ENCODE measurements at regions not wholly inside any gene's neighbourhood (a gene's known extent, or its start where the extent isn't known, plus 50 kb on each side); places are given as distances from the start of the nearest gene placed in this dataset.
"Not testable (repeated sequence)": the region's sequence is repeated elsewhere in the genome, so short reads cannot be mapped to it uniquely, and the experiment has no call there.

DNA sequence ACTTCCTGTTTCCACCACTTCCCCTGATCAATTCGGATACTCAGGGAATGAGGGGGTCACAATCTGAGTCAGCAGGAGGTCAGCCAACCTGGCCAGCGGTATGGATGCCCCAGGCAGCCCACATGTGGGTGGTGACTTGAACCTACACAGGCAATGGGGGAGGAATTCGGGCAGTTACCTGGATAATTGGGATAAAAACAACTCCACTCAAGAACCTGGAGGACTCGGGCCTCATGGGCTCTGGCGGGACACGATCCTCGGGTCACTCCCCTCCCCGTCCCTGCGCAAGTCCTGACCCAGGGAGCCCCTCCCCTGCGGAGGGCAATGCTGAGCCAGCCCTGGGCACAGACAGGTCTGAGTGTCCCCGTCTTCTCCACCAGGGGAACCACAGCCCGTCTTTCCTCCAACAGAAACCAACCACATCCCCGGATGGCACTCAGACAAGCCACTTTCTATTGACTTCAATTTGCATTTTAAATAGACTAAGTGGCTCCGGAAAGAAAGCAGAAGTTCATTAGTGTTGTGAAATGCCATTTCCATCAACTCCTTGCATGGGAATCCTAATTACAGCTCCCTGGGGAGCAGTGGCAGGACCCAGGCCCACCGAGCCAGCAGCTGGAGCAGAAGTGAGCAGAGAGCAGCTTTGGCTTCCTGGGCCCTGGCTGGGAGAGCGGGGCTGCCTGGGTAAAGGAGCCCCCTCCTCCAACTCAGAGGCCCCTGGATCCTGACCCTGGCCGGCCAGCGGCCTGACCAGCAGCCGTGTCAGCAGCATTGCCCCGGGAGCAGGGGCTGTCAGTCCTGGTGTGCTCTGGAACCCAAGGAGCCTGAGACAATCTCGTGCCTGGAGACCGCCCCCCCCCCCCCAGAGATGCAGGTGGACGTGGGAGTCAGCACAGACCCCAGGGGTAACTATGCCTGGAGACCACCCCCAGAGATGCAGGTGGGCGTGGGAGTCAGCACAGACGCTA lies 374.1 kb downstream of the ADGRD1 start:
- no peak overlapping the region for H2AFZ ChIP-seq (ENCODE audit: control insufficient read depth, low read length)
- H3K27ac ChIP-seq (ENCODE audit: control insufficient read depth, insufficient read depth, low read length), result no peak overlapping the region
- H3K4me1 ChIP-seq (ENCODE audit: control insufficient read depth, extremely low read depth, insufficient read depth, low read length), result no peaks in the 10 kb centered on the region
- dilution Hi-C loops (cut with MboI; ENCODE audit: extremely low pct_ligation_motif_present, low sequenced_read_pairs), result no loop called here
- H3K9ac ChIP-seq (ENCODE audit: control insufficient read depth, extremely low read depth, insufficient read depth, low read length), result no peak overlapping the region
- no peaks in the 10 kb centered on the region for H3K79me2 ChIP-seq (ENCODE audit: control insufficient read depth, insufficient read depth, low read length)
- no peaks in the 10 kb centered on the region for H3K27me3 ChIP-seq (ENCODE audit: control insufficient read depth, extremely low read depth, insufficient read depth, low read length)
- FAIRE-seq (no peak), DNase-seq (ENCODE audit: low read depth, low spot score) (no peak)
- TF ChIP-seq, protein P1, sequence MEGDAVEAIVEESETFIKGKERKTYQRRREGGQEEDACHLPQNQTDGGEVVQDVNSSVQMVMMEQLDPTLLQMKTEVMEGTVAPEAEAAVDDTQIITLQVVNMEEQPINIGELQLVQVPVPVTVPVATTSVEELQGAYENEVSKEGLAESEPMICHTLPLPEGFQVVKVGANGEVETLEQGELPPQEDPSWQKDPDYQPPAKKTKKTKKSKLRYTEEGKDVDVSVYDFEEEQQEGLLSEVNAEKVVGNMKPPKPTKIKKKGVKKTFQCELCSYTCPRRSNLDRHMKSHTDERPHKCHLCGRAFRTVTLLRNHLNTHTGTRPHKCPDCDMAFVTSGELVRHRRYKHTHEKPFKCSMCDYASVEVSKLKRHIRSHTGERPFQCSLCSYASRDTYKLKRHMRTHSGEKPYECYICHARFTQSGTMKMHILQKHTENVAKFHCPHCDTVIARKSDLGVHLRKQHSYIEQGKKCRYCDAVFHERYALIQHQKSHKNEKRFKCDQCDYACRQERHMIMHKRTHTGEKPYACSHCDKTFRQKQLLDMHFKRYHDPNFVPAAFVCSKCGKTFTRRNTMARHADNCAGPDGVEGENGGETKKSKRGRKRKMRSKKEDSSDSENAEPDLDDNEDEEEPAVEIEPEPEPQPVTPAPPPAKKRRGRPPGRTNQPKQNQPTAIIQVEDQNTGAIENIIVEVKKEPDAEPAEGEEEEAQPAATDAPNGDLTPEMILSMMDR (optimal IDR thresholded peaks at IDR 0.05 in 1 of 3, IDR thresholded peaks at IDR 0.05 in 1 of 3, conservative IDR thresholded peaks at IDR 0.05 in 1 of 3; ENCODE audit: extremely low read depth in 1 of 3, insufficient read depth in 2 of 3, low read length in 3 of 3), result no peak
- no peak for TF ChIP-seq EZH2 (IDR thresholded peaks at IDR 0.05; ENCODE audit: low read length)
- no peaks in the 10 kb centered on the region for H4K20me1 ChIP-seq (ENCODE audit: control insufficient read depth, extremely low read depth, insufficient read depth, low read length)
- no peak overlapping the region for H3K4me2 ChIP-seq (ENCODE audit: control insufficient read depth, extremely low read depth, insufficient read depth, low read depth, low read length)
- no peaks in the 10 kb centered on the region for H3K9me3 ChIP-seq (ENCODE audit: control insufficient read depth, low read depth, low read length)
- H3K9me1 ChIP-seq (ENCODE audit: control insufficient read depth, extremely low read depth, insufficient read depth, low read length), result no peaks in the 10 kb centered on the region
- no peak overlapping the region for H3K4me3 ChIP-seq (ENCODE audit: control insufficient read depth in 2 of 3, extremely low read depth in 1 of 3, insufficient read depth in 2 of 3, low read depth in 1 of 3, low read length in 3 of 3)
- H3K36me3 ChIP-seq (ENCODE audit: control insufficient read depth in 2 of 2, extremely low read depth in 1 of 2, insufficient read depth in 2 of 2, low read length in 2 of 2), result no peaks in the 10 kb centered on the region

DNA sequence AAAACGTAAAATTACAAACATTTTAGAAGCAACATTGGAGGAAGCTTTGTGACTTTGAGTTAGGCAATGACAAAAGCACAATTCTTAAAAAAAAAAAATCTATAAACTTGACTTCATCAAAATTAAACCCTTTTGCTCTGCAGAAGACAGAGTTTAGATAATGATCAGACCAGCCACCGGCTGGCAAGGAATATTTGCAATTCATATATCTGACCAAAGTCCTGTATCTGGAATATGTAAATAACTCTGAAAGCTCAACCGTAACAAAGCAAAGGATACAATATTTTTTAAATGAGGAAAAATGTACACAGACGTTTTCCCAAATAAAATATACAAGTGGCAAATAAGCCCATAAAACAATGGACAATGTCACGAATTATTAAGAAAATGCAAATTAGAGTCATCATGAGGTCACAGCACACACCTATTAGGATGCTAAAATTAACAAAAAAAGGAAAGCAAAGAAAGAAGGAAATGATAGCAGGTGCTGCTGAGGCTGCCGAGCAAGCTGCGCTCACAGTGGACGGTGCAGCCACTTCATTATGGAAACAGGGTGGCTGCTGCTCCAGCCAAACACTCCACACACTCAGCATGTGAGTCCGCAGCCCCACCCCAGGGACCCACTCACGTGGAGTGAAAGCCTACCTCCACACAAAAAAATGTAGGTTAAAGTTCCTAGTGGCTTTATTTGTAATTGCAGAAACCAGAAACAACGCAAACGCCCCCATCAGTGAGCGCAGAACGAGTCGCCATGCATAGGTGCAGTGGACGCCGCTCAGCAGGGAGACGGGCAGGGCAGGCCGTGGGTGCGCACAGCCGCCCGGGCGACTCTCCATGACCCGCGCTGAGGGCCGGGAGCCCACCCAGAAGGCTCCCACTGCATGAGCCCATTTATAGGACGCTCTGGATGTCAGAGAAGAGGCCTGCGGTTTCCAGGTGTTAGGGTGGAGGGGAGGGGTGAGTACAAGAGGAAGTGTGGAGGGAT lies 375.4 kb downstream of the ADGRD1 start:
- not testable (repeated sequence) for FAIRE-seq

More for the DNA sequence above, 375.4 kb downstream of the ADGRD1 start:
- H3K36me3 ChIP-seq (ENCODE audit: control insufficient read depth in 2 of 2, extremely low read depth in 1 of 2, insufficient read depth in 2 of 2, low read length in 2 of 2); H4K20me1 ChIP-seq (ENCODE audit: control insufficient read depth, extremely low read depth, insufficient read depth, low read length); H3K4me2 ChIP-seq (ENCODE audit: control insufficient read depth, extremely low read depth, insufficient read depth, low read depth, low read length); H3K4me3 ChIP-seq (ENCODE audit: control insufficient read depth in 2 of 3, extremely low read depth in 1 of 3, insufficient read depth in 2 of 3, low read depth in 1 of 3, low read length in 3 of 3); H3K9me3 ChIP-seq (ENCODE audit: control insufficient read depth, low read depth, low read length); H3K27me3 ChIP-seq (ENCODE audit: control insufficient read depth, extremely low read depth, insufficient read depth, low read length); H2AFZ ChIP-seq (ENCODE audit: control insufficient read depth, low read length); dilution Hi-C loops (cut with MboI; ENCODE audit: extremely low pct_ligation_motif_present, low sequenced_read_pairs); H3K9ac ChIP-seq (ENCODE audit: control insufficient read depth, extremely low read depth, insufficient read depth, low read length); H3K27ac ChIP-seq (ENCODE audit: control insufficient read depth, insufficient read depth, low read length); H3K4me1 ChIP-seq (ENCODE audit: control insufficient read depth, extremely low read depth, insufficient read depth, low read length); H3K79me2 ChIP-seq (ENCODE audit: control insufficient read depth, insufficient read depth, low read length); H3K9me1 ChIP-seq (ENCODE audit: control insufficient read depth, extremely low read depth, insufficient read depth, low read length); DNase-seq (ENCODE audit: low read depth, low spot score): not testable (repeated sequence)

Data from keratinocyte (primary cell).